Activated T-cell treated with anti-CD3 and anti-CD28 coated beads, Interleukin-2, amount 50 U/mL, for 4 hours (primary cell): ENCODE measurements at regions not wholly inside any gene's neighbourhood (a gene's known extent, or its start where the extent isn't known, plus 50 kb on each side); places are given as distances from the start of the nearest gene placed in this dataset.
"Not testable (repeated sequence)": the region's sequence is repeated elsewhere in the genome, so short reads cannot be mapped to it uniquely, and the experiment has no call there.

Experiments used
- ATAC-seq, 2 donors: fragments of 200-7000 bp; cut with Tn5 transposase; one replicate each; pipeline ENCODE4 v1.10.0; 2021
- DNase-seq: peaks from one replicate; pipeline ENCODE4 v3.0.0-alpha.2; 2020
- H3K27me3 Mint-ChIP-seq: one replicate; pipeline ENCODE4 v1.8.0; 2021; ENCODE audit warnings: low read depth, mixed read lengths
- H3K36me3 Mint-ChIP-seq: one replicate; pipeline ENCODE4 v1.8.0; 2022; ENCODE audit warnings: mixed read lengths; ENCODE audit not compliant: insufficient read depth
- H3K4me1 Mint-ChIP-seq: one replicate; pipeline ENCODE4 v1.8.0; 2021; ENCODE audit warnings: low read depth, mixed read lengths
- H3K4me3 Mint-ChIP-seq: one replicate; pipeline ENCODE4 v1.8.0; 2021; ENCODE audit warnings: mild to moderate bottlenecking, moderate library complexity, mixed read lengths
- H3K9me3 Mint-ChIP-seq: one replicate; pipeline ENCODE4 v1.8.0; 2021; ENCODE audit warnings: mixed read lengths

DNA sequence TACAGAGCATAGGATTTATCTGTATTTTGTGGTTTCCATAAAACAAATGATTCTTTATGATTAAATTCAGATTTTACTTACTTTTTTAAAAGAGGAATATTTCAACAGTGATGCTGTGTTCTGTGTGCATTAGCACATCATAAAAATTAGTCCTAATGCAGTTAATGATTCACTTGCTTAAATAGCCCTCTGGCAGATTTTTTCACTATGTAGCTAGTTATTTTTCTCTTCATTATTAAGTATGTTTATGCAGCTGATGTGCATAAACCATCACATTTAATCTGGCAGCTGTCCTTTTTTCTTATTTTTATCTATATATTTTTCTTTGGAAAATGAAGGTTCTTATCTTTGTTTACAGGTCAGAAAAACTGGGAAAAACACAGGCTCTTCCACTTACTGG lies 127.2 kb downstream of the ZNF486 start:
- ATAC-seq (no peak), DNase-seq (no peak)
- no peaks in the 10 kb centered on the region for H3K36me3 Mint-ChIP-seq
- H3K9me3 Mint-ChIP-seq: no peaks in the 10 kb centered on the region
- H3K4me1 Mint-ChIP-seq: no peaks in the 10 kb centered on the region
- H3K4me3 Mint-ChIP-seq: no peak overlapping the region
- H3K27me3 Mint-ChIP-seq: no peaks in the 10 kb centered on the region

DNA sequence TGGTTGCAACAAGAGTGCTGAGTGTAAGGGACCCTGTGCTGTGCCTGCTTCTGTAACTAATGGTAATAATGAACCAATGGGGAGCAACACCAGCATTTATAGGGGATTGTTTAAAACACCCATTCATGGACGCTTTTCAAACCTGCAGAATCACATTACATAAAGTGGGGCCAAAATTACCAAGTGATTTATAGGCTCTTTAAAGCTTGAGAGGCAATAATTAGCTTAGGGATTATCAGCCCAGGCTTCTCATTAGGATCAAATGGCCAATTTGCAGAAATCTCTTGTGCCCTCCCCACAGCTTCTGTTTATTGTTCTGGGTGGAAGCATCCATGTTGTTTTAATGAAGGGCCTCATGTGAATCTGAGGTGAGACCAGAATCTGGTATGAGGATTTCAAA lies 125.5 kb downstream of the ZNF486 start:
- DNase-seq, H3K4me1 Mint-ChIP-seq, H3K27me3 Mint-ChIP-seq, ATAC-seq, H3K36me3 Mint-ChIP-seq, H3K9me3 Mint-ChIP-seq, H3K4me3 Mint-ChIP-seq: not testable (repeated sequence)

DNA sequence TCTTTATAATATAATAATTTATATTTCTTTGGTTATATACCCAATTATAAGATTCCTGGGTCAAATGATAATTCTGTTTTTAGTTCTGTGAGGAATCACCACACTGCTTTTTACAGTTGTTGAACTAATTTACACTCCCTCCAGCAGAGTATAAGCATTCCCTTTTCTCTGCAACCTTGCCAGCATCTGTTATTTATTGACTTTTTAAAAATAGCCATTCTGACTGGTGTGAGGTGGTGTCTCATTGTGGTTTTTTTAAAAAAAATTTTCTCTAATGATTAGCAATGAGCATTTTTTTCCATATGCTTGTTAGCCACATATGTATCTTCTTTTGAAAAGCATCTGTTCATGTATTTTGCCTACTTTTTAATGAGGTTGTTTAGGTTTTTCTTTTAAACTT lies 122.2 kb downstream of the ZNF486 start:
- no peak for ATAC-seq
- H3K9me3 Mint-ChIP-seq: no peaks in the 10 kb centered on the region
- no peaks in the 10 kb centered on the region for H3K4me1 Mint-ChIP-seq
- no peaks in the 10 kb centered on the region for H3K27me3 Mint-ChIP-seq
- no peak for DNase-seq
- H3K4me3 Mint-ChIP-seq: no peak overlapping the region
- no peaks in the 10 kb centered on the region for H3K36me3 Mint-ChIP-seq

DNA sequence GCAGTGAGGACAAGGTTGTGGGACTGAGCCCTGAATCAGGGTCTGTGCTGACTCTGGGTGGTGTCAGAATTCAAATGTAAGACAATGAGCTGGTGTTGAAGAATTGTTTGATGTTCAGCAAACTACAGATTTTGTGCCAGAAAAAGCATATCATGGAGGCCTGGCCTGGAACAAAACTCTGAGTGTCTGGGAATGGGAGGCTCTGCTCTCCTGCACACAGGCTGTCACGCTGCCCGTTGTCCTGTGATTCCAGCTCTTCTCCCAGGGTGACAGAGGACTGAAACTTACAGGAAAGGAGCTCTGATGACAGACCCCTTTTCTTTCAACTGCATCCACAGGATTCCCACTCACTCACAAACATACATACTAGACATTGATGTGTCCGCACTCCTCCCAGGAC lies 120.1 kb downstream of the ZNF486 start:
- Mint-ChIP-seq H3K9me3 (no peaks in the 10 kb centered on the region), H3K27me3 (no peaks in the 10 kb centered on the region)

DNA sequence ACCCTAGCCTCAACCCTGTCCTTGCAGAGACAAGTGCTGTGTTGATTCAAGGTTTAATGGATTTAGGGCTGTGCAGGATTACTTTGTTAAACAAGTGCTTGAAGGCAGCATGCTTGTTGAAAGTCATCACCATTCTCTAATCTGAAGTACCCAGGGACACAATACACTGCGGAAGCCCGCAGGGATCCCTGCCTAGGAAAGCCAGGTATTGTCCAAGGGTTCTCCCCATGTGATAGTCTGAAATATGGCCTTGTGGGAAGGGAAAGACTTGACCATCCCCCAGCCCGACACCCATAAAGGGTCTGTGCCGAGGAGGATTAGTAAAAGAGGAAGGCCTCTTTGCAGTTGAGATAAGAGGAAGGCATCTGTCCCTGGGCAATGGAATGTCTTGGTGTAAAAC lies 118.9 kb downstream of the ZNF486 start:
- not testable (repeated sequence) for H3K27me3 Mint-ChIP-seq, H3K36me3 Mint-ChIP-seq, H3K4me1 Mint-ChIP-seq, H3K9me3 Mint-ChIP-seq, H3K4me3 Mint-ChIP-seq, DNase-seq, ATAC-seq

More for the DNA sequence above, 120.1 kb downstream of the ZNF486 start:
- Mint-ChIP-seq H3K4me1 (no peaks in the 10 kb centered on the region), H3K4me3 (no peak overlapping the region), H3K36me3 (no peaks in the 10 kb centered on the region)
- DNase-seq (no peak), ATAC-seq (no peak)

DNA sequence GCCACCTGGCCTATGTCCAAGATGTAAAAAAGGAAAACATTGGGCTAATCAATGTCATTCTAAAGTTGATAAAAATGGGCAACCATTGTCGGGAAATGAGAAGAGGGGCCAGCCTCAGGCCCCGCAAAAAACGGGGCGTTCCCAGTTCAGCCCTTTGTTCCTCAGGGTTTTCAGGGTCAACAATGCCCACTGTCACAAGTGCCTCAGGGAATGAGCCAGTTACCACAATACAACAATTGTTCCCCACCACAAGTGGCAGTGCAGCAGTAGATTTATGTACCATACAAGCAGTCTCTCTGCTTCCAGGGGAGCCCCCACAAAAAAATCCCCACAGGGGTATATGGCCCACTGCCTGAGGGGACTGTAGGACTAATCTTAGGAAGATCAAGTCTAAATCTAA lies 112.5 kb downstream of the ZNF486 start:
- no peaks in the 10 kb centered on the region for H3K4me1 Mint-ChIP-seq

DNA sequence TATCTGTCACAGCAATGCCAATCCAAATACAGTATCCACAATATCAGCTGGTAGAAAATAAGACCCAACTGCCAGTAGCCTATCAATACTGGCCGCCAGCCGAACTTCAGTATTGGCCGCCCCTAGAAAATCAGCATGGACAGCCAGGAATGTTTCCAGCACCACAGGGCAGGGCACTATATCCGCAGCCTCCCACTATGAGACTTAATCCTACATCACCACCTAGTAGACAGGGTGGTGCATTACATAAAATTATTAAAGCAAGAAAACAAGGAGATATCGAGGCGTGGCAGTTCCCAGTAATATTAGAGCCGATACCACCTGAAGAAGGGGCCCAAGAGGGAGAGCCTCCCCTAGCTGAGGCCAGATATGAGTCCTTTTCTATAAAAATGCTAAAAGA lies 111.3 kb downstream of the ZNF486 start:
- Mint-ChIP-seq H3K4me1 (no peaks in the 10 kb centered on the region), H3K4me3 (no peak overlapping the region), H3K27me3 (no peaks in the 10 kb centered on the region), H3K36me3 (no peaks in the 10 kb centered on the region), H3K9me3 (no peaks in the 10 kb centered on the region)
- ATAC-seq (no peak), DNase-seq (no peak)

More for the DNA sequence above, 112.5 kb downstream of the ZNF486 start:
- H3K36me3 Mint-ChIP-seq: no peaks in the 10 kb centered on the region
- ATAC-seq (no peak), DNase-seq (no peak)
- no peak overlapping the region for H3K4me3 Mint-ChIP-seq
- H3K27me3 Mint-ChIP-seq: no peaks in the 10 kb centered on the region
- no peaks in the 10 kb centered on the region for H3K9me3 Mint-ChIP-seq

DNA sequence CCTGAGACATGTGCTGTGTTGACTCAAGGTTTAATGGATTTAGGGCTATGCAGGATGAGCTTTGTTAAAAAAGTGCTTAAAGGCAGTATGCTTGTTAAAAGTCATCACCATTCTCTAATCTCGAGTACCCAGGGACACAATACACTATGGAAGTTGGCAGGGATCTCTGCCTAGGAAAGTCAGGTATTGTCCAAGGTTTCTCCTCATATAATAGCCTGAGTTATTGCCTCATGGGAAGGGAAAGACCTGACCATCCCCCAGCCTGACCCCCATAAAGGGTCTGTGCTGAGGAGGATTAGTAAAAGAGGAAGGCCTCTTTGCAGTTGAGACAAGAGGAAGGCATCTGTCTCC lies 109.7 kb downstream of the ZNF486 start:
- not testable (repeated sequence) for H3K4me1 Mint-ChIP-seq, ATAC-seq

DNA sequence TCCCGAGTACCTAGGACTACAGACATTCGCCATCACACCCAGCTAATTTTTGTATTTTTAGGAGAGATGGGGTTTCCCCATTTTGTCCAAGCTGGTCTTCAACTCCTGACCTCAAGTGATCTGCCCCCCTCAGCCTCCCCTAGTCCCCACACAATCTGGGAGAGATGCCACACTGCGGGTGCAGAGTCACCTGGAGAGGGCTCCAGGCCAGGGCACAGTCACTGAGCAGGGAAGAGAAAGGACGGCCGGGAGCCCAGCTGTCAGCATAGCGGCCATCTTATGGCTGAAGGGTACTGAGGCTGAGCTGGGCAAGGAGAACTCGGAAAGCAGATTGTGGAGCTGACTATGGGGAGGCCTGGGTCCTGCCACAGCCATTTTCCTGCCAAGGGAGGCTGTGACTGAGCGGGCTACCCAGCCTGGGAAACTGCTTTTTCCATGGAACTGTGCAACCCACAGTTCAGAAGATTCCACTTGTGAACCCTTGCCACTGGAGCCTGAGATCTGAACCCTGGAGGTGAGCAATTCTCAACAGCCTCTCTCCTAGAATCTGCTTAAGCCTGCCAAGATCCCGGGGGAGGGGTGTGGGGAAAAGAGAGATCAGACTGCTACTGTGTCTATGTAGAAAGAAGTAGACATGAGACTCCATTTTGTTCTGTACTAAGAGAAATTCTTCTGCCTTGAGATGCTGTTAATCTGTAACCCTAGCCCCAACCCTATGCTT lies 109.2 kb downstream of the ZNF486 start:
- no peaks in the 10 kb centered on the region for H3K4me1 Mint-ChIP-seq

More for the DNA sequence above, 109.7 kb downstream of the ZNF486 start:
- H3K27me3 Mint-ChIP-seq, H3K36me3 Mint-ChIP-seq, DNase-seq, H3K9me3 Mint-ChIP-seq, H3K4me3 Mint-ChIP-seq: not testable (repeated sequence)

DNA sequence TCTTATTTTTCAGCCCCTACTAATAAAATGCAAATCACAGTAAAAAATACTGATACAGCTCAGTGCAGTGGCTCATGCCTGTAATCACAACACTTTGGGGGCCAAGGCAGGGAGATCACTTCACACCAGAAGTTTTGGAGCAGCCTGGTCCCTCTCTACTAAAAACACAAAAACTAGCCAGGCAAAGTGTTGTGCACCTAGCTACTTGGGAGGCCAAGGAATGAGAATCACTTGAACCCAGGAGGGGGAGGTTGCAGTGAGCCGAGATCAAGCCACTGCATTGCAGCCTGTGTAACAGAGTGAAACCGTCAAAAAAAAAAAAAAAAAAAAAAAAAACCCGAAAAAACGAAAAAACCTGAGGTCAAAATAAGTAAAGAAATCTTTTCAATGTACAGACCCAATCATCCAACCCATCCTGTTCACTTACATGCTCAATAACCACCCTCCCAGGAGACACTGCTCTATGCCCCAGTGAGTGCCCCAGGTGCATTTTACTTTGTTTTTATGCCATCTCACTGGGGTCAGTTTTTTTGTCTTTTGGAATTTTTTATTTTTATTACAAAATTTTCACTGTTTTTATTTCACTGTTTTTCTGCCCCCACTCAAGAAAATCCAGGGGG lies 107.0 kb downstream of the ZNF486 start:
- Mint-ChIP-seq H3K27me3 (no peaks in the 10 kb centered on the region), H3K36me3 (no peaks in the 10 kb centered on the region), H3K9me3 (no peaks in the 10 kb centered on the region), H3K4me3 (no peak overlapping the region), H3K4me1 (no peaks in the 10 kb centered on the region)
- DNase-seq (no peak), ATAC-seq (no peak)

More for the DNA sequence above, 109.2 kb downstream of the ZNF486 start:
- no peaks in the 10 kb centered on the region for H3K27me3 Mint-ChIP-seq
- H3K9me3 Mint-ChIP-seq: no peaks in the 10 kb centered on the region
- no peak overlapping the region for H3K4me3 Mint-ChIP-seq
- no peaks in the 10 kb centered on the region for H3K36me3 Mint-ChIP-seq
- DNase-seq: no peak
- ATAC-seq: no peak

DNA sequence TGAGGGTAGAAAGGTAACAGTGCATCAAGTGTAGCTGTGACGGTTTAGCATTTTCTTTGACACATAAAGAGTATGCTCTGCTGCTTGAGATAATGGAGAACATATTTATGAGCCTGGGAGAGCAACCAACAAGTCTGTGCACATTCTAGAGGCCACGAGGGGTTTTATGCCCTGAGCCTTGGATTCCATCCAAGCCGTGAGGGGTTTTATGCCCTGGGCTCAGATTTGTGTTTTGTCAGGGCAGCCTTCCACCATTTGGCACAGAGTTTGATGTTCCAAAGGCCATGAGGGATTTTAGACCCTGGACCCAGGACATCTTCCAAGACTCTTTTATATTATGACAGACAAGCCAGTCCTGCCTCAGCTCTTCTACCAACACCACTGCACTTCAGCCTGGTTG lies 106.4 kb downstream of the ZNF486 start:
- H3K36me3 Mint-ChIP-seq: no peaks in the 10 kb centered on the region
- no peak overlapping the region for H3K4me3 Mint-ChIP-seq
- ATAC-seq (no peak), DNase-seq (no peak)
- no peaks in the 10 kb centered on the region for H3K9me3 Mint-ChIP-seq
- H3K27me3 Mint-ChIP-seq: no peaks in the 10 kb centered on the region
- H3K4me1 Mint-ChIP-seq: no peaks in the 10 kb centered on the region

DNA sequence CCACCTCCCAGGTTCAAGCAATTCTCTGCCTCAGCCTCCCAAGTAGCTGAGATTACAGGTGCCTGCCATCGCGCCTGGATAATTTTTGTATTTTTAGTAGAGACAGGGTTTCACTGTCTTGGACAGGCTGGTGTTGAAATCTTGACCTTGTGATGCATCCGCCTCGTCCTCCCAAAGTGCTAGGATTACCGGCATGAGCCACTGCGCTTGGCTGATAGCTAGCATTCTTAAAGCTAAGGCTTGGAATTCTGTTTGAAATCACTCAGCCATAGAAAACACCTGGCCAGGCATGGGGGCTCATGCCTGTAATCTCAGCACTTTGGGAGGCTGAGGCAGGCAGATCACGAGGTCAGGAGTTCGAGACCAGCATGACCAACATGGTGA lies 105.6 kb downstream of the ZNF486 start:
- not testable (repeated sequence) for H3K4me3 Mint-ChIP-seq, H3K9me3 Mint-ChIP-seq, DNase-seq, H3K27me3 Mint-ChIP-seq, H3K36me3 Mint-ChIP-seq, ATAC-seq, H3K4me1 Mint-ChIP-seq

DNA sequence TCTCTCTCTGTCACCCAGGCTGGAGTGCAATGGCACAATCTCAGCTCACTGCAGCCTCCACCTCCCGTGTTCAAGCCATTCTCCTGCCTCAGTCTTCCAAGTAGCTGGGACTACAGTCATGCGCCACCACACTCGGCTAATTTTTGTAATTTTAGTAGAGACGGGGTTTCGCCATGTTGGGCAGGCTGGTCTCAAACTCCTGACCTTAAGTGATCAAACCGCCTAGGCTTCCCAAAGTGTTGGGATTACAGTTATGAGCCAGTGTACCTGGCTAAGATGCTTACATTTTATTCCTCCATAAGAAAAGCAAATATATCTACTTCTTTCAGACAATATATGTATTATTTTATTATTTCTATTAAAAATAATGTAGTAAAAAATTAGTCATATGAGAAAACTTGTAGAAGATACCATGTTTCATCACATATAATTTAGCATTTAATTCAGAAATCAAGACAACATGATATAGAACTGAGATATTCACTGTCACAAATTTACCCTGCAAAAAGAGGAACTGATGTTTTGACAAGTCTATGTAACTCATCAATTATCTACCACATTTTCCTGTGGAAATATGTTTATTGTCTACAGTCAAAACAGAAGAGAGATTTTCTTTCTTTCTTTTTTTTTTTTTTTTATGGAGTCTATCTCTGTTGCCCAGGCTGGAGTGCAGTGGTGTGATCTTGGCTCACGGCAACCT lies 105.1 kb downstream of the ZNF486 start:
- not testable (repeated sequence) for DNase-seq, H3K27me3 Mint-ChIP-seq, H3K4me1 Mint-ChIP-seq, H3K36me3 Mint-ChIP-seq, H3K9me3 Mint-ChIP-seq, ATAC-seq, H3K4me3 Mint-ChIP-seq

DNA sequence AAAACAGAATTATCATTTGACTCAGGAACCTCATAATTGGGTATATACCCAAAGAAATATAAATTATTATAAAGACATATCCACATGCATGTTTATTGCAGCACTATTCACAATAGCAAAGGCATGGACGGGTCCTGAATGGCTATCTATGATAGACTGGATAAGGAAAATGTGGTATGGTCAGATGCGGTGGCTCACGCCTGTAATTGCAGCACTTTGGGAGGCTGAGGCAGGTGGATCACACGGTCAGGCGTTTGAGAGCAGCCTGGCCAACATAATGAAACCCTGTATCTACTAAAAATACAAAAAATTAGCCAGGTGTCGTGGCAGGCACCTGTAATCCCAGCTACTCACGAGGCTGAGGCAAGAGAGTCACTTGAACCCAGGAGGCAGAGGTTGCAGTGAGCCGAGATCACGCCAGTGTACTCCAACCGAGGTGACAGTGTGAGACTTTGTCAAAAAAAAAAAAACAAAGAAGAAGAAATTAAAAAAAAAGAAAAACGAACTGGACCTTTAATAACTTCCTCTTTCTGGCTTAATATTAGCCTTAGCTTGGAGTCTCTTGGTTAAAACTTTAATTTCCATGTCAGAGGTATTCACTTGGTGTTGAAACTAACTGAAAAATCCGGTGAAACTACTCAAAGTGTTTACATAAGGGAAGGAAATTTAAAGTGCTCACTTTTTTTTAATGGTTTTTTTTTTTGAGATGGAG lies 104.4 kb downstream of the ZNF486 start:
- no peak for DNase-seq
- Mint-ChIP-seq H3K27me3 (no peaks in the 10 kb centered on the region), H3K4me1 (no peaks in the 10 kb centered on the region), H3K9me3 (no peaks in the 10 kb centered on the region), H3K36me3 (no peaks in the 10 kb centered on the region), H3K4me3 (no peak overlapping the region)
- no peak for ATAC-seq
